T-helper 17 cell (primary cell): ENCODE measurements at regions not wholly inside any gene's neighbourhood (a gene's known extent, or its start where the extent isn't known, plus 50 kb on each side); places are given as distances from the start of the nearest gene placed in this dataset.
A peak's percentile ranks its signal among the peaks of the same experiment; 100 is the strongest.

Experiments
- ATAC-seq: fragments of 150-1000 bp; cut with Tn5 transposase; 2 replicates; pipeline ENCODE4 v1.10.0; 2021; ENCODE audit warnings: mild to moderate bottlenecking, moderate library complexity
- DNase-seq, 3 donors: peaks; one replicate each; pipeline versions ENCODE4 v3.0.0 to v3.0.0-alpha.2; 2020 to 2021
- H3K9me3 ChIP-seq: one replicate; pipeline ENCODE4 v1.7.0; 2013; ENCODE audit warnings: low read length, mild to moderate bottlenecking; ENCODE audit not compliant: control insufficient read depth, poor library complexity, severe bottlenecking
- H3K27ac Mint-ChIP-seq: one replicate; pipeline ENCODE4 v1.8.0; 2022; ENCODE audit warnings: mild to moderate bottlenecking, moderate library complexity, mixed read lengths
- H3K27me3 Mint-ChIP-seq: one replicate; pipeline ENCODE4 v1.8.0; 2022; ENCODE audit warnings: mixed read lengths
- H3K36me3 Mint-ChIP-seq: one replicate; pipeline ENCODE4 v1.8.0; 2022; ENCODE audit warnings: low read depth, mixed read lengths
- H3K4me1 Mint-ChIP-seq: one replicate; pipeline ENCODE4 v1.8.0; 2022; ENCODE audit warnings: mild to moderate bottlenecking, mixed read lengths
- H3K4me3 Mint-ChIP-seq: one replicate; pipeline ENCODE4 v1.8.0; 2022; ENCODE audit warnings: mild to moderate bottlenecking, moderate library complexity, mixed read lengths

DNA sequence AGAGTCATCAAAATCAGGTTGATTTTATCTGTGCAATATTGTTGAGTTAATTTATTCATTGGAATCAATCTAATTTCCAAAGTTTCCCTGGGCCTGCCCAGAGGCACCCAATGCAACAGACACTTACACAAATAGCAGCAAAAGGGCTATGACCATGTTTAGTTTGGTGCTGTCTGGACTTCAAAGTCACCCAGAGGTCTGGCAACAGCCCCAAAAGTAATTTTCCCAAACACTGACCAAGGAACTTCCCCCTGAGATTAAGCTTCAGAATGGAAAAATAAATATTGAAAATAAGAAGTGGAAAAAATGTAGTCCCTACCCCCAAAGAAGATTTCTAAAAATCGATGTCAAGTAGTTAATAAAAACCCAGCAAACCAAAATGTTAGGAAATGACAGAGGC lies 70.9 kb upstream of the RNF152 start:
- H3K9me3 ChIP-seq, result no peaks in the 10 kb centered on the region
- peaks cover 4% of the 10 kb centered on the region for H3K27me3 Mint-ChIP-seq
- no peak for DNase-seq
- no peak for ATAC-seq
- no peak overlapping the region for H3K4me3 Mint-ChIP-seq
- H3K4me1 Mint-ChIP-seq, result peaks cover 2% of the 10 kb centered on the region
- H3K36me3 Mint-ChIP-seq, result no peaks in the 10 kb centered on the region
- no peak overlapping the region for H3K27ac Mint-ChIP-seq

DNA sequence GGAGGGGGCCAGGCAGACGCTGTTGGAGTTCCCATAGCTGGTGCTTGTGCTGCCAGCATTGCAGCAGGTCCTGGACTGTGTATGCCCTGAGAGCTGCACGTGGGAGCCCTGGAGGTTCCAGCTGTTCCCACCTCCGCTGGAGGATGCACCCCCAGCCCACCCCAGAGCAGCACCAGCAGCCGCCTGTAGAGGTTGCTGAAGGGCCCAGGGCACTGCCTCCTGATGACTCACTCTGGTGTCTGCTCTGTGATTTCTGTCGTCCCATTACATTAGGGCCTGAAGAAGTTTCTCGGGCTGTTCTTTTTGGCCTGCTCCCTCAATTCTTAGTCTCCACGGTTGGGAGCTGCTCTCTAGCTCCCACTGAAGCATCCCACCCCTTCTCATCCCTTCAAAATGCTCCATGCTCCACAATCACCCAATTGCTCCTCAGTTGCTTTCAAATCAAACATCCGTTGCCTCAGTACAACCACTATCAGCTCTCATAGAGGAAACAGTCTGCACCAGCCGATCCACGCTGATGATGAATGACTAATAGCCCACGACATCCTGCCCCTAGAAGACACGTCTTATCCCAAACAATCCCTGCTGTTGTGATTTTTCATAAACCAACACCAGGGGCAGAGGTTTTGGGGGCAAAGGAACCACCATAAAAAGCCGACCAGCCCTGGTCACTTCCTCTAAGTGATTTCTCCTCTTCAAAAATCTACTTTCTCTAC lies 65.2 kb upstream of the RNF152 start:
- Mint-ChIP-seq H3K36me3 (peaks cover 2% of the 10 kb centered on the region), H3K27me3 (peaks cover 10% of the 10 kb centered on the region), H3K4me3 (no peak overlapping the region), H3K4me1 (peaks cover 2% of the 10 kb centered on the region), H3K27ac (no peak overlapping the region)
- no peaks in the 10 kb centered on the region for H3K9me3 ChIP-seq
- DNase-seq (no peak), ATAC-seq (no peak)

DNA sequence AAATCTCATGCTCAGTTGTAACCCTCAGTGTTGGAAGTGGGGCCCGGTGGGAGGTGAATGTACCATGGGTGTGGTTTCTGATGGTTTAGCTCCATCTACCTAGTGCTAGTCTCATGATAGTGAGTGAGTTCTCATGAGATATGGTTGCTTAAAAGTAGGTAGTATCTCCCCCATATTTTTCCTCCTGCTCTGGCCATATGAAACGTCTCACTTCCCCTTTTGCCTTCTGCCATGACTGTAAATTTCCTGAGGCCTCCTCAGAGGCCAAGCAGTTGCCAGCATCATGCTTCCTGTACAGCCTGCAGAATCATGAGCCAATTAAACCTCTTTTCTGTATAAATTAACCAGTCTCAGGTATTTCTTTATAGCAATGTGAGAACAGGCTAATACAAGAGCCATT lies 62.8 kb upstream of the RNF152 start:
- Mint-ChIP-seq H3K4me3 (no peak overlapping the region), H3K27me3 (peaks cover 16% of the 10 kb centered on the region), H3K27ac (no peak overlapping the region), H3K36me3 (peaks cover 2% of the 10 kb centered on the region), H3K4me1 (peaks cover 9% of the 10 kb centered on the region)
- no peak for DNase-seq
- no peak for ATAC-seq
- no peaks in the 10 kb centered on the region for H3K9me3 ChIP-seq

GRCh38 chr18:61954096-61954746 lies 61.4 kb upstream of the RNF152 start:
- no peak for ATAC-seq
- Mint-ChIP-seq H3K27ac (no peak overlapping the region), H3K4me1 (peaks cover 6% of the 10 kb centered on the region), H3K4me3 (no peak overlapping the region), H3K36me3 (peaks cover 2% of the 10 kb centered on the region), H3K27me3 (peaks cover 28% of the 10 kb centered on the region)
- no peaks in the 10 kb centered on the region for H3K9me3 ChIP-seq
- DNase-seq, result no peak

DNA sequence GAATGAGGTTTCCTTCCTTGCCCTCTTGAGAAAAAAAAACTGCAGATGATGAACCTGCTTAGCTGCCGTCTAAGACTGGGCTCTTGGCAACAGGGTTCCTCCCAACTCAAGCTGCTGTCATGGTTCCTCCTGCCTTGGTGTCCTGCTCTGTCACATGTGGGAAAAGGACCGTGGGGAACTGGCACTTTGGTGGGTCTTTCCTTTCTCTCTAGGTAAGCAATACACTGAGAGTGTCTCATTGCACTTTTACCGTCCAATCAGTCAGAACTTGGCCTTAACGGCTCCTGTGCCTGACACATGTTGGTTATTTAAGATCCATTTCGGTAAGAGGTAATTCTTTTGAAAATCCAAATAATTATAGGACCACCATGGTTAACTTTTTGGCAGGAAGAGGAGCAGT lies 60.8 kb upstream of the RNF152 start:
- Mint-ChIP-seq H3K4me3 (peak overlapping the region; percentile 7), H3K27me3 (peaks cover 29% of the 10 kb centered on the region), H3K27ac (no peak overlapping the region), H3K4me1 (peaks cover 6% of the 10 kb centered on the region), H3K36me3 (peaks cover 2% of the 10 kb centered on the region)
- H3K9me3 ChIP-seq, result no peaks in the 10 kb centered on the region
- DNase-seq (no peak), ATAC-seq (no peak)

DNA sequence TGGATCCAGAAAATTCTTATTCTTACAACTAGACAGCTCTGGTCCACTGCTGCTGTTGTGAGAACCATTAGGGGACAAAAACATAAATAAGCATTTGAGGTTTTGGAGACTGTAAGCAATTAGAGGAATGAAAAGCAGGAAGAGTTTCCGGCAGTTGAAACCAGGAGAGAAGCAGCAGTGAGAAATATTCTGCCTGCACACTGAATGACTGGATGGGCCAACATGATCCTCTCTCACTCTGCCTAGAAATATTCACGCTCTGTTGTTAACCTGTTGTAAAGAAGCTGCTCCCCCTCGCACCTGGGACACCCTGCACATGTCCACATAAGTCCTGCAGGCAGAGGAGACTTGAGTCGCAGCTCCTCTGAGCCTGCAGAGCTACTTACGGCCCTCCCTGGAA lies 60.4 kb upstream of the RNF152 start:
- no peak overlapping the region for H3K27ac Mint-ChIP-seq
- peaks cover 2% of the 10 kb centered on the region for H3K36me3 Mint-ChIP-seq
- peak overlapping the region; percentile 7 for H3K4me3 Mint-ChIP-seq
- no peaks in the 10 kb centered on the region for H3K9me3 ChIP-seq
- no peak for DNase-seq
- H3K27me3 Mint-ChIP-seq, result peaks cover 29% of the 10 kb centered on the region
- no peak for ATAC-seq
- H3K4me1 Mint-ChIP-seq, result peaks cover 6% of the 10 kb centered on the region

GRCh38 chr18:61951396-61951795 lies 58.6 kb upstream of the RNF152 start:
- no peaks in the 10 kb centered on the region for H3K9me3 ChIP-seq
- Mint-ChIP-seq H3K27me3 (peaks cover 47% of the 10 kb centered on the region), H3K27ac (no peak overlapping the region), H3K4me3 (no peak overlapping the region), H3K4me1 (peaks cover 11% of the 10 kb centered on the region), H3K36me3 (peaks cover 2% of the 10 kb centered on the region)
- DNase-seq, result no peak
- ATAC-seq, result no peak

GRCh38 chr18:61950371-61950770 lies 57.6 kb upstream of the RNF152 start:
- Mint-ChIP-seq H3K4me3 (no peak overlapping the region), H3K27me3 (peaks cover 49% of the 10 kb centered on the region), H3K36me3 (peaks cover 3% of the 10 kb centered on the region), H3K4me1 (peaks cover 11% of the 10 kb centered on the region), H3K27ac (no peak overlapping the region)
- H3K9me3 ChIP-seq, result no peaks in the 10 kb centered on the region
- ATAC-seq (no peak), DNase-seq (no peak)

GRCh38 chr18:61949946-61950345 lies 57.1 kb upstream of the RNF152 start:
- H3K9me3 ChIP-seq, result no peaks in the 10 kb centered on the region
- no peak for ATAC-seq
- H3K27ac Mint-ChIP-seq, result no peak overlapping the region
- no peak for DNase-seq
- H3K4me3 Mint-ChIP-seq, result no peak overlapping the region
- peaks cover 11% of the 10 kb centered on the region for H3K4me1 Mint-ChIP-seq
- H3K36me3 Mint-ChIP-seq, result peaks cover 3% of the 10 kb centered on the region
- peaks cover 49% of the 10 kb centered on the region for H3K27me3 Mint-ChIP-seq

- peaks cover 49% of the 10 kb centered on the region for H3K27me3 Mint-ChIP-seq
- peaks cover 2% of the 10 kb centered on the region for H3K36me3 Mint-ChIP-seq
- H3K4me3 Mint-ChIP-seq, result no peak overlapping the region
- DNase-seq, result no peak
- H3K9me3 ChIP-seq, result no peaks in the 10 kb centered on the region
- no peak for ATAC-seq
- peaks cover 13% of the 10 kb centered on the region for H3K4me1 Mint-ChIP-seq
- H3K27ac Mint-ChIP-seq, result no peak overlapping the region
Observed at GRCh38 chr18:61948846-61949438, 56.1 kb upstream of the RNF152 start.

DNA sequence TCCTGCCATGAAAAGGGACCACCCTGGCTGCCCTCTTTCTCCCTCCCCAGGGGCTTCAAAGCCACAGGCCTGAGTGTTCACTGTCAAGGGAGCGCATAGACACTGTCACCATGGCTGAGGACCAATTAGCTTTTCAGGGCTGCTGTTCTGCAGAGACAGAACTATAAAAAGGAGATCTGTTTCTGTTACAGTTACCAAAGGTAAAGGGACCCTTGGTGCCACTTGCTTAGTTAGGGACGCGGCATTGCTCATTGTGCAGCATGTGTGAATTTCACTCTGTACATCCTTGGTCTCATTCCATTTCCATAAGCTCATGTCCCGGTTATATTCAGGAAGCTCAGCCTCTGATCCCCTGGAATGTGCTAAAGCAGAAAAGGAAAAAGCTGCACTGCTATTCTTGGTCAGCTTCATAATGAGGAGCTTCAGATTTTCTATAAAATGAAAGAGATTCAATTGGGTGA lies 55.5 kb upstream of the RNF152 start:
- H3K9me3 ChIP-seq, result no peaks in the 10 kb centered on the region
- peaks cover 49% of the 10 kb centered on the region for H3K27me3 Mint-ChIP-seq
- no peak for ATAC-seq
- H3K36me3 Mint-ChIP-seq, result peaks cover 2% of the 10 kb centered on the region
- peaks cover 14% of the 10 kb centered on the region for H3K4me1 Mint-ChIP-seq
- H3K27ac Mint-ChIP-seq, result no peak overlapping the region
- no peak overlapping the region for H3K4me3 Mint-ChIP-seq
- DNase-seq, result no peak

GRCh38 chr18:61946449-61946848 lies 53.6 kb upstream of the RNF152 start:
- ATAC-seq, result no peak
- DNase-seq, result no peak
- Mint-ChIP-seq H3K27me3 (peaks cover 48% of the 10 kb centered on the region), H3K36me3 (peaks cover 2% of the 10 kb centered on the region), H3K27ac (no peak overlapping the region), H3K4me1 (peaks cover 15% of the 10 kb centered on the region), H3K4me3 (no peak overlapping the region)
- no peaks in the 10 kb centered on the region for H3K9me3 ChIP-seq

- ATAC-seq (no peak), DNase-seq (no peak)
- Mint-ChIP-seq H3K27ac (no peak overlapping the region), H3K27me3 (peaks cover 22% of the 10 kb centered on the region), H3K4me1 (peaks cover 16% of the 10 kb centered on the region), H3K36me3 (peaks cover 2% of the 10 kb centered on the region), H3K4me3 (no peak overlapping the region)
- H3K9me3 ChIP-seq, result no peaks in the 10 kb centered on the region
Observed at GRCh38 chr18:61943175-61943964, 50.6 kb upstream of the RNF152 start.
